DND-41 (cell line): ENCODE measurements at regions not wholly inside any gene's neighbourhood (a gene's known extent, or its start where the extent isn't known, plus 50 kb on each side); places are given as distances from the start of the nearest gene placed in this dataset.

Experiments
- CTCF ChIP-seq: IDR thresholded peaks from 2 replicates; pipeline ENCODE4 v1.5.1; 2012; ENCODE audit warnings: borderline replicate concordance, low read length, moderate library complexity, mild to moderate bottlenecking; ENCODE audit not compliant: poor library complexity, severe bottlenecking; ENCODE audit errors: extremely low read depth
- EZH2 ChIP-seq: IDR thresholded peaks from 3 replicates; pipeline ENCODE4 v1.6.1; 2012; ENCODE audit warnings: borderline replicate concordance, low read depth, mild to moderate bottlenecking, moderate library complexity, low read length, inconsistent platforms; ENCODE audit not compliant: severe bottlenecking

- no peak for TF ChIP-seq CTCF
- TF ChIP-seq EZH2 = no peak
Observed at GRCh38 chr4:14700544-14700943, 301.7 kb upstream of the CPEB2 start.
